ENCODE measurements at regions not wholly inside any gene's neighbourhood (a gene's known extent, or its start where the extent isn't known, plus 50 kb on each side); places are given as distances from the start of the nearest gene placed in this dataset.
"Not testable (repeated sequence)": the region's sequence is repeated elsewhere in the genome, so short reads cannot be mapped to it uniquely, and the experiment has no call there.

- DNase-seq = no peak
Observed at GRCh38 chr13:38415233-38415632, 65.6 kb downstream of the UFM1 start.

GRCh38 chr13:38417241-38417640 lies 67.6 kb downstream of the UFM1 start:
- no peak for DNase-seq

GRCh38 chr13:38417727-38418126 lies 68.1 kb downstream of the UFM1 start:
- no peak for DNase-seq

- DNase-seq = no peak
Observed at GRCh38 chr13:38418286-38418685, 68.6 kb downstream of the UFM1 start.

GRCh38 chr13:38419312-38419873 lies 69.7 kb downstream of the UFM1 start:
- no peak for DNase-seq

DNA sequence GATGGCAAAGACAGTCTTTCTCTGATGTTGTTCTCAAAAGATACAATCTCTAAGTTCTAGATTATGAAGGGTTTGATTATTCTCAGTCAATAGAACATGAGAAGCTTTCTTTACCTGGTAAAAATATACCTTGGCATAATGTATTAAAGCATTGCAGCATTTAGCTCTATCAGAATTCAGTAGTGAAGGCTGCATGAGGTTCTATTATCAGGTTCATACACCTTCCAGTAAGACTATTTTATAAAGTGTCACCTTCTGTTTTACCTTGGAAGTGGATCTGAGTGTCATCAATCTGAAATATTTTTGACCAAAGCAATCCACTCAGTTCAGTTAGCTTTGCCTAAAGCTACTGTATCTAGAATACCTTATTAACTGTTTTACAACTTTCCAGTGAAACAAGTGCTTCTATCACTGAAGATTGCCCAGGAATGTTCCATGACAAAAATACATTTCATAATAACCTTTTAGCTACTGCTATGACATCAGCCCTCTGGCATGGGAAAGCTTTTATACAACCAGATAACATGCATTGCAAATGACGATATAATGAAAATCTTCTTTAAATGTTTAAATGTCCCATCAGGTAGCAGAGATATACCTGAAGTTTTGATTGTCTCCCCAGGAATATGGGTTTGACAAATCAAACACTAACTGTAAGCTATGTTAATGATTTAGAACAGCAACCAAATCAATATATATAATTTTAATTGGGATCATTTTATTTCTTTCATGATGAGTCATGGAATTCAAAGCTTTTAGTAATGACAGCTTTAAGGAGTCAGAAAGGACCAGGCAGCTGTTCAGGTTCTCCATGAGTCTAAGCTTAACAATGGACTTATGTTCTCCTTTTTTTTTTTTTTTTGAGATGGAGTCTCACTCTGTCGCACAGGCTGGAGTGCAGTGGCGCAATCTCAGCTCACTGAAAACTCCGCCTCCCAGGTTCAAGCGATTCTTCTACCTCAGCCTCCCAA lies 72.2 kb downstream of the UFM1 start:
- DNase-seq = no peak

DNA sequence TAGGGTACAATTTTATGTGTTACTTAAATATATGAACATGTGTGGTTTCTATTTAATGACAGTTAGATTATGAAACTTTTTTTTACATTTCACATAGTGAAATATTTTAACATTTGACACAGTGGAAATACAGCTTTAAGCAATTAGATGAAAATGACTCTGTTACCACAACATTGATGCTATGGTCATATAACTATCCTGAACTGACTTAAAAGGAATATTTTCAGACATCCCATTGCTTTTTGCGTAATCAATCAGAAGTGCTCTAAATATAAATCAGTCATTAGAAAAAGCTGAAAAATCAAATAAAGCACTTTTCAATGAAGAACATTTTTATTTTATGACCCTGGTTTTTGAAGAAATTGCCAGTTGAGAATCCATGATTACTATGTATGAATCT lies 80.3 kb downstream of the UFM1 start:
- DNase-seq = no peak

DNA sequence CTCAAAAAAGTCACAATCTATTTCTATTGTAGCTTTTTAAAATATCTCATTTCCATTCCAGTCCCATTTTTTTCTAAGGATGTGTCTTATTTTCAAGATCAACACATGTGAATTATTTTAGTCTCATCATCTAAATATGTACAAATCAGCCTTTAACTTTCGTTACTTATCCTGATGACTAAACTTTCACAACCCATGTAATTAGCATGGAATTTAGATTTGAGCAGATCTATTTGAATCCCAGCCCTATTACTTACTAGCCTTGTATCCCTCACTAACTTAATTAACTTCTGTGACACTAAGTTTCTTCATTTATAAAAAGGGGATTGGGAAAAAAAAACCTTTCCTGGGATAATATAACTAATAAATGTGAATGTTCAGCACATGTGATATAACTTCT lies 81.1 kb downstream of the UFM1 start:
- DNase-seq = no peak

GRCh38 chr13:38440666-38441065 lies 91.0 kb downstream of the UFM1 start:
- DNase-seq = no peak

- no peak for DNase-seq
Observed at GRCh38 chr13:38444904-38445303, 95.3 kb downstream of the UFM1 start.

GRCh38 chr13:38452656-38453055 lies 103.0 kb downstream of the UFM1 start:
- DNase-seq = no peak

DNA sequence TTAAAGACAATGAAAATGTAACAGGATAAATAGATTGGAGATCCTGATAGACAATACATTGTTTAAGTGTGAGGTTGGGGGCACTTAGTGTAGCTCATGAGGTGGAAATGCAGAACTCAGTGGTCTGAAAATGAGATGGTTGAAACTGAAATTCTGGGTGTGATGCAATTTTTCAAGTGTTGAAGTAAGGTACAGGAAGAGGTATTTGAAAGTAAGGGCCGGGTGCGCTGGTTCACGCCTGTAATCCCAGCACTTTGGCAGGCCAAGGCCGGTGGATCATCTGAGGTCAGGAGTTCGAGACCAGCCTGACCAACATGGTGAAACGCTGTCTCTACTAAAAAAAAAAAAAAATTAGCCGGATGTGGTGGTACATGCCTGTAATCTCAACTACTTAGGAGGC lies 113.0 kb downstream of the UFM1 start:
- DNase-seq = no peak

DNA sequence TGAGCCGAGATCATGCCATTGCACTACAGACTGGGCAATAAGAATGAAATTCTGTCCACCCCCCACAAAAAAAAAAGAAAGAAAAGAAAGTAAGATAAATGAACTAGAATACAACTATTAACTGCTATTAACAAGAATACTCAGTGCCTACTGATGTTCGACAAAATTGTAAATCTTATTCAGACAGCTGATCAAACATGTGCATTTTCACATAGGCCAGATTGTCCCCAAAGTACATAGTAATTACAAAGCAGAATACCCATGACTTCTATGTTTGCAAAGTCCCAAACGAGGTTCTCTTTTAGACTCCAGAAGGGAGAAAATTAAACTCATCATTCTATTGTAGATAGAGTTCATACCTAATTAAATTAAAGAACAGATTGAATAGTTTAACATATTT lies 113.4 kb downstream of the UFM1 start:
- no peak for DNase-seq

GRCh38 chr13:38472411-38472810 lies 122.8 kb downstream of the UFM1 start:
- DNase-seq = not testable (repeated sequence)

DNA sequence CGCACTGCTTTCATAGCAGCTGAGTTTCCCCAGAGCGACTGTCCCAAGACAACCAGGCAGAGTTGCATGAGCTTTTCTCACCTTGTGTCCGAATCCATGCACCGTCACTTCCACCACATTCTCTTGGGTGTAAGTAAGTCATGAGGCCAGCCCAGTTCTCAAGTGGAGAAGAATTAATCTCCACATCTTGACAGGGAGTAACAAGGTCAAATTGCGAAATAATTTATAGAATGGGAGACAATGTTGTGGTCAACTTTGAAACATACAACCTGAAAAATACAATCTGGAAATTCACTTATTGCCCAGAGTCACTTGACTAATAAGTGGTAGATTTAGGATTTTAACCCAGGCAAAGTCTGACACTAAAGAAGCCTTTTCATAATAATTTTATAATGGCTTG lies 123.7 kb downstream of the UFM1 start:
- no peak for DNase-seq

GRCh38 chr13:38477676-38478075 lies 128.0 kb downstream of the UFM1 start:
- no peak for DNase-seq

- DNase-seq = no peak
Observed at GRCh38 chr13:38483623-38484022, 134.0 kb downstream of the UFM1 start.

DNA sequence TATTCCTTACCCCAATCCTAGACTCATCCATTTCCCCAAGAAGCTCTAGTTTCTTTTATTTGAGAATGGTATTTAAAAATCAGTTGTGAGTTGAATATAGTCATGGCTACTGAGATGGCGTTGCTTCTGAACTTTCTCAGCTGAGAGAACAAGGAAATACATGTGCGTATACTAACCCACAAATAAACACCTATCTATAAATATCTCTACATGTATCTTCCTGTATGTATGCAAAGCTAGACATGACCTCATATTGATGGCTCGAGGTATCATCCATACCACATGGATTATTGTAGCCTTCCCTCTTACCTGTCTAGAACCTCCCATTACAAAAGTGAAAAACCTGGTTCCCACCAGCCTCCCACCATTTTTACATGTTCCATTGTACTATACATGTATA lies 141.0 kb downstream of the UFM1 start:
- DNase-seq = no peak

- DNase-seq = no peak
Observed at GRCh38 chr13:38494445-38494844, 144.8 kb downstream of the UFM1 start.

DNA sequence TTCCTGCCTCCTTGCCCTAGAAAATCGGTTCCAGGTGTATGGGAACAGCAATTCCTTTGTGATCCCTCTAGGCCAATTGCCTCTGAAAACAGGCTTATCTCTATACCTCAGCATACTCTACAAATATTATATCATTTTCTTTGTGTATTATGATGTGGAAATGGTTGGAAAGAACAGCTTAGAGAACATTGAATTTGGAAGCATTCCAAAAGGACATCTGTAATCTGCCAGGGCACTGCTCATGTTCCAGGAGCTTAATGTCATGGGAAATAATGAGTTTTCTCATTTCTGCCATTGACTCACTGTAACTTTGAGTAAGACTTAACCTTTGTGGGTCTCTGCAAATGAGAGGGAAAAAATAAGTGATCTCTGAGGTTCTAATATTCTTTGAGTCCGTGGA lies 147.3 kb downstream of the UFM1 start:
- no peak for DNase-seq

DNA sequence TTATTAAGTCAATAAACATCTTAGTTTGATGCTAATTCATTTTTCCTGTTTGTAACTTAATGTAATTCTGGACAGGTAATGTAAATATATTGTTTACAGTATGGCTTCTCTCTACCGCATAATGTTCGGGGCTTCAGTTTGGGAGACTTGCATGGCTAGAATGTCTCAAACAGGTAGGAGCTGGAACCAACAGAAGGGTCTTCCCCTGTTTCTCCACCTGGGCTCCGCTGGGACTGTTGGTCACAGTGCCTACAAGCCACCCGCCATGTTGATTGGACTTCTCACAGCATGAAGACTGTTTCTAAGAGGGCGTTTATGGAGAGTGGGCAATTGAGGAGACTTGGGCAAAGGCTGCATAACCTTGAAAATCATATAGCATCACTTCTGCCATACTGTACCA lies 148.6 kb downstream of the UFM1 start:
- DNase-seq = no peak

DNA sequence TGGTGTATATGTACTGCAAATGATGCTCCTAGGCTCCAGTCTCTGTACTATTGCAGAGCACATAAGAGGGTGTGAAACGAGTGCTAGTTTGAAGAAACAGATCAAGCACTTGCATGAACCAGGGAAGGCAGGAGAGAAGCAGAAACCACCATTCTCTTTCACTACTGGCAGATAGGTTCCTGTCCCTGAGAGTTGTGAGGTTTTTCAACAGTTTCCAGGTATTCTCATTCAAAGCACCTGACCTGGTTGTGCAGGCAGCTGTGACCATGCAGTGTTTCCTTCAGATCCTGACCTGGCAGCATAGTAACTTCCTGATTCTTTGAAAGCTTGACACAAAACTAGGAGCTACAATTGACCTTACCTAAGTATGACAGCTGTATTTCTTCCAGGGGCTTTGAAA lies 164.9 kb downstream of the UFM1 start:
- no peak for DNase-seq

GRCh38 chr13:38518328-38518727 lies 168.5 kb upstream of the FREM2 start:
- no peak for DNase-seq

DNA sequence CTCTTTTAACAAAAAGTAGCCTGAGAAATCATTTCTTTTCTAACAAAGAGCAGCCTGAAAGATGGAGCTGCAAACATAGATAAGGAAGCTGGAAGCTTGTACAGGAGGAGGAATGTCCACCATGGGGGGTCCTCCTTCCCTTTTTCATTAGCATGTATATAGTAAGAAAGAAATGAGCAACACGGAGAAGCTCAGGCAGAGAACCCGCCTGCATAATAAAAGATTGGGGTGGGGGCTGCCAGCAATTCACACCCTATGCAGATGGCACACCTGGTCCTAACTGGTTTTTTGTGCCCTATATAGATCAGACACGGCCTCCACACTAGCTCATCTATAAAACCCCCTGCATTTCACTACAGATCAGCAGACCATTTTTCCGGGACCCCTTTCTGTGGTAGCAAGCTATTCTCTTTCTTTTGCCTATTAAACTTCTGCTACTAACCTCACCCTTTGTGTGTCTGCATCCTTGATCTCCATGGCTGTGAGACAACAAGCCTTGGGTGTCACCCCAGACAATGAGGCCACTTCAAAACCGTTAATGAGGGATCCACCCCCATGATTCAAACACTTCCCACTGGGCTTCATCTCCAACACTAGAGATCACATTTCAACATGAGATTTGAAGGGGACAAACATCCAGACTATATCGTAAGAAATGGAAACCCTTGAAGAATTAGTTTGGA lies 167.5 kb upstream of the FREM2 start:
- DNase-seq = no peak

All from NCI-H2227 treated with DMSO at 0.1 percent for 48 hours (cell line).